GM12878 (cell line): ENCODE measurements at regions not wholly inside any gene's neighbourhood (a gene's known extent, or its start where the extent isn't known, plus 50 kb on each side); places are given as distances from the start of the nearest gene placed in this dataset.

Experiments used
- ATAC-seq: fragments of 200-7000 bp; cut with Tn5 transposase; 3 replicates; pipeline ENCODE4 v1.9.1; 2020; ENCODE audit warnings: mild to moderate bottlenecking, moderate library complexity
- BruUV-seq: library from RNA; stranded (reverse); fragments of 400-500 nt; replicated peaks from 2 replicates; lab custom pipeline; 2021; lab: Mats Ljungman, UMichigan
- CTCF ChIA-PET: fragments of 300-600 bp; sonication (Branson Sonifier 250); formaldehyde crosslinking; extraction: SDS; loops from one replicate; lab custom pipeline; 2021; ENCODE audit warnings: inconsistent platforms; lab: Yijun Ruan, JAX
- POLR2A ChIA-PET: fragments of 350-600 bp; formaldehyde crosslinking; extraction: SDS; loops from one replicate; lab custom pipeline; 2021; ENCODE audit warnings: inconsistent platforms; lab: Charles Lee
- RAD21 ChIA-PET: fragments of 300-600 bp; sonication (Branson Sonifier 250); formaldehyde crosslinking; loops from one replicate; lab custom pipeline; 2023; ENCODE audit warnings: antibody characterized with exemption; ENCODE audit not compliant: unreplicated experiment; lab: Charles Lee
- SMC1A ChIA-PET: fragments of 300-600 bp; sonication (Branson Sonifier 250); formaldehyde crosslinking; loops from one replicate; lab custom pipeline; 2023; ENCODE audit not compliant: unreplicated experiment, uncharacterized antibody; lab: Charles Lee
- DNase-seq: peaks from one replicate; pipeline ENCODE4 v3.0.0-alpha.2; 2011; ENCODE audit warnings: low read depth, low spot score
- FAIRE-seq: peaks from 3 replicates; lab custom pipeline; 2011; peaks lifted over from hg19 to GRCh38; lab: Jason Lieb, UNC
- H2AFZ ChIP-seq: 2 replicates; pipeline ENCODE4 v1.6.0; 2011; ENCODE audit warnings: low read depth, low read length, control low read depth; ENCODE audit not compliant: control insufficient read depth
- H3K27ac ChIP-seq: 2 replicates; pipeline ENCODE4 v1.5.1; 2011; ENCODE audit warnings: control low read depth; ENCODE audit not compliant: control insufficient read depth, insufficient read depth
- H3K27me3 ChIP-seq, 2 experiments: replicated peaks in 1 of 2; 2 replicates each; pipeline versions ENCODE4 v1.6.0 to v1.6.1; 2011; ENCODE audit warnings: low read length in 1 of 2; ENCODE audit not compliant: control insufficient read depth in 2 of 2, insufficient read depth in 2 of 2
- H3K36me3 ChIP-seq, 2 experiments: 2 replicates each; pipeline ENCODE4 v1.5.1; 2011; ENCODE audit warnings: low read length in 1 of 2; ENCODE audit not compliant: control insufficient read depth in 2 of 2, insufficient read depth in 2 of 2
- H3K4me1 ChIP-seq: 2 replicates; pipeline ENCODE4 v1.6.1; 2011; ENCODE audit warnings: mild to moderate bottlenecking, low read length, moderate library complexity, mixed read lengths; ENCODE audit not compliant: control insufficient read depth, insufficient read depth
- H3K4me2 ChIP-seq: 2 replicates; pipeline ENCODE4 v1.6.0; 2011; ENCODE audit warnings: control low read depth; ENCODE audit not compliant: control insufficient read depth, insufficient read depth
- H3K4me3 ChIP-seq: fragments of 200-600 bp; sonication (generic); 2 replicates; pipeline ENCODE4 v1.5.1; 2016
- H3K79me2 ChIP-seq: 2 replicates; pipeline ENCODE4 v1.6.0; 2011; ENCODE audit warnings: low read length; ENCODE audit not compliant: control insufficient read depth, insufficient read depth
- H3K9ac ChIP-seq: 2 replicates; pipeline ENCODE4 v1.8.0; 2011; ENCODE audit warnings: low read length, control low read depth, mixed read lengths; ENCODE audit not compliant: control insufficient read depth, insufficient read depth
- H3K9me3 ChIP-seq: replicated peaks from 3 replicates; pipeline ENCODE4 v1.5.1; 2011; ENCODE audit warnings: mild to moderate bottlenecking, low read length; ENCODE audit not compliant: control insufficient read depth, insufficient read depth
- H4K20me1 ChIP-seq: 2 replicates; pipeline ENCODE4 v1.6.0; 2011; ENCODE audit not compliant: control insufficient read depth, insufficient read depth
- BHLHE40 ChIP-seq, 2 experiments: fragments of 450-650 bp in 1 of 2; IDR thresholded peaks; 2 replicates each; pipeline ENCODE4 v1.6.1; 2011 to 2017; ENCODE audit warnings: low read depth in 2 of 2, borderline replicate concordance in 1 of 2, improper control_type of control experiment in 1 of 2, low read length in 1 of 2, mild to moderate bottlenecking in 1 of 2
- ELK1 ChIP-seq: IDR thresholded peaks from 2 replicates; pipeline ENCODE4 v1.6.1; 2012; ENCODE audit warnings: low read depth, low read length, improper control_type of control experiment
- HDAC6 ChIP-seq: fragments of 200-600 bp; sonication (generic); IDR thresholded peaks from one replicate; pipeline ENCODE4 v1.8.0; 2017; ENCODE audit warnings: antibody characterized with exemption; ENCODE audit not compliant: unreplicated experiment
- HDGF ChIP-seq: fragments of 450-650 bp; IDR thresholded peaks from 2 replicates; pipeline ENCODE4 v1.6.1; 2016; ENCODE audit warnings: antibody characterized with exemption
- KDM1A ChIP-seq: fragments of 200-600 bp; sonication (generic); IDR thresholded peaks from 2 replicates; pipeline ENCODE4 v1.6.1; 2016; ENCODE audit warnings: borderline replicate concordance
- RFX5 ChIP-seq: IDR thresholded peaks from 2 replicates; pipeline ENCODE4 v1.6.1; 2011; ENCODE audit warnings: low read depth, low read length, improper control_type of control experiment
- RUNX3 ChIP-seq: IDR thresholded peaks from 2 replicates; pipeline ENCODE4 v1.6.1; 2012; ENCODE audit warnings: low read length, inconsistent platforms
- STAT3 ChIP-seq: IDR thresholded peaks from 2 replicates; pipeline ENCODE4 v1.6.1; 2011; ENCODE audit warnings: low read depth, low read length, improper control_type of control experiment
- TBL1XR1 ChIP-seq: IDR thresholded peaks from 2 replicates; pipeline ENCODE4 v1.6.1; 2012; ENCODE audit warnings: low read depth, low read length, improper control_type of control experiment
- TCF12 ChIP-seq: IDR thresholded peaks from 2 replicates; pipeline ENCODE4 v1.6.1; 2011; ENCODE audit warnings: low read depth, mild to moderate bottlenecking, low read length
- WRNIP1 ChIP-seq: IDR thresholded peaks from 2 replicates; pipeline ENCODE4 v1.6.1; 2011; ENCODE audit warnings: low read depth, low read length, improper control_type of control experiment, borderline replicate concordance
- WGBS: methylation state at CpG from one replicate; pipeline ENCODE4 v1.1.6; 2016; ENCODE audit warnings: low lambda C conversion rate; ENCODE audit not compliant: insufficient replicate concordance, insufficient coverage; ENCODE audit errors: missing lambda C conversion rate; 5-methylcytosine and 5-hydroxymethylcytosine counted together
- in situ Hi-C: fragments of 300-500 bp; cut with MboI; formaldehyde crosslinking; loops from 9 replicates; pipeline ENCODE4 v1.14.3; 2018; ENCODE audit warnings: mixed read lengths
- intact Hi-C: fragments of 100-400 bp; cut with micrococcal nuclease; formaldehyde crosslinking; loops from one replicate; pipeline ENCODE4 v1.14.2; 2022; ENCODE audit not compliant: unreplicated experiment
- TF ChIP-seq, protein P1 (sequence below): fragments of 450-650 bp; IDR thresholded peaks from 2 replicates; pipeline ENCODE4 v1.6.1; 2018; ENCODE audit warnings: mild to moderate bottlenecking, low read depth, moderate library complexity; ENCODE audit not compliant: partially characterized antibody

DNA sequence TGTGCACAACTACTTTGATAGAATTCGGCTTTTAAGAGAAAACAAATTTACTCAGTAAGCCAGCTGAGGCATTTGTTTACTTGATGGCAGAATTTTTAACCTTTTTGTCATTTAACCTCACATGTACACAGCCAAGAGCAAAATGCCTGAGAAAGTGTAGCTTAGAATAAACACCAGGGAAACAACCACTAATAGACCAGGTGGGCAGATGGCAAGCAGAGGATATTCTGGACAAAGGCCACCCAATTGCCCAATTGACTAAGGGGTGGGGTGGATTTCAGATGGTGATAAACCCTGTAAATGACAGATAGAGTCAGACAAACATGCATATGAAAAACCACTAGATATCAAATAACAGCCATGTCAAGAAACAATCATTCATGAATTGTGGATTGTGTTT, 190.7 kb upstream of the FBXL4 start:
- no peak overlapping the region for H3K9ac ChIP-seq
- RAD21 ChIA-PET, result no interaction called here
- H3K27me3 ChIP-seq, result no peaks in the 10 kb centered on the region
- WGBS, result 0% methylated on average over 1 of the region's 1 CpG
- in situ Hi-C loops, result no loop called here
- no peak overlapping the region for H3K27ac ChIP-seq
- H3K9me3 ChIP-seq, result no peaks in the 10 kb centered on the region
- POLR2A ChIA-PET, result no interaction called here
- H3K4me3 ChIP-seq, result no peak overlapping the region
- ATAC-seq (no peak), FAIRE-seq (no peak), DNase-seq (no peak)
- CTCF ChIA-PET, result interaction anchor here (1.5 to 1.8 kb wide), 2 partner anchors 14 to 19 kb away, joined by 3 to 6 read pairs; no protein-coding TSS in a partner anchor
- H3K4me2 ChIP-seq, result no peak overlapping the region
- H3K79me2 ChIP-seq, result no peaks in the 10 kb centered on the region
- no peak overlapping the region for H2AFZ ChIP-seq
- SMC1A ChIA-PET, result no interaction called here
- no peaks in the 10 kb centered on the region for H4K20me1 ChIP-seq
- intact Hi-C loops, result no loop called here
- no TSS peak for BruUV-seq
- no peaks in the 10 kb centered on the region for H3K36me3 ChIP-seq
- no peaks in the 10 kb centered on the region for H3K4me1 ChIP-seq
- TF ChIP-seq, protein P1, sequence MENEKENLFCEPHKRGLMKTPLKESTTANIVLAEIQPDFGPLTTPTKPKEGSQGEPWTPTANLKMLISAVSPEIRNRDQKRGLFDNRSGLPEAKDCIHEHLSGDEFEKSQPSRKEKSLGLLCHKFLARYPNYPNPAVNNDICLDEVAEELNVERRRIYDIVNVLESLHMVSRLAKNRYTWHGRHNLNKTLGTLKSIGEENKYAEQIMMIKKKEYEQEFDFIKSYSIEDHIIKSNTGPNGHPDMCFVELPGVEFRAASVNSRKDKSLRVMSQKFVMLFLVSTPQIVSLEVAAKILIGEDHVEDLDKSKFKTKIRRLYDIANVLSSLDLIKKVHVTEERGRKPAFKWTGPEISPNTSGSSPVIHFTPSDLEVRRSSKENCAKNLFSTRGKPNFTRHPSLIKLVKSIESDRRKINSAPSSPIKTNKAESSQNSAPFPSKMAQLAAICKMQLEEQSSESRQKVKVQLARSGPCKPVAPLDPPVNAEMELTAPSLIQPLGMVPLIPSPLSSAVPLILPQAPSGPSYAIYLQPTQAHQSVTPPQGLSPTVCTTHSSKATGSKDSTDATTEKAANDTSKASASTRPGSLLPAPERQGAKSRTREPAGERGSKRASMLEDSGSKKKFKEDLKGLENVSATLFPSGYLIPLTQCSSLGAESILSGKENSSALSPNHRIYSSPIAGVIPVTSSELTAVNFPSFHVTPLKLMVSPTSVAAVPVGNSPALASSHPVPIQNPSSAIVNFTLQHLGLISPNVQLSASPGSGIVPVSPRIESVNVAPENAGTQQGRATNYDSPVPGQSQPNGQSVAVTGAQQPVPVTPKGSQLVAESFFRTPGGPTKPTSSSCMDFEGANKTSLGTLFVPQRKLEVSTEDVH, result no peak
- TF ChIP-seq HDAC6 (no peak), KDM1A (no peak), RUNX3 (no peak), HDGF (no peak), TCF12 (no peak), RFX5 (no peak), WRNIP1 (no peak), BHLHE40 (IDR thresholded peaks at IDR 0.05; ENCODE audit: borderline replicate concordance in 1 of 2, low read depth in 2 of 2, low read length in 1 of 2) (no peak), TBL1XR1 (no peak), STAT3 (no peak), ELK1 (no peak)
- TF ChIP-seq, all 136 proteins: peak for 0
